GM12874 (cell line): ENCODE measurements at regions not wholly inside any gene's neighbourhood (a gene's known extent, or its start where the extent isn't known, plus 50 kb on each side); places are given as distances from the start of the nearest gene placed in this dataset.

Experiments
- TF ChIP-seq, protein P1 (sequence below): IDR thresholded peaks from 2 replicates; pipeline ENCODE4 v1.5.1; 2011; ENCODE audit warnings: low read depth, mild to moderate bottlenecking, control low read depth, low read length, moderate library complexity; ENCODE audit not compliant: insufficient read depth

GRCh38 chr16:35150805-35151312, 1691.4 kb downstream of the TP53TG3F start:
- TF ChIP-seq, protein P1, sequence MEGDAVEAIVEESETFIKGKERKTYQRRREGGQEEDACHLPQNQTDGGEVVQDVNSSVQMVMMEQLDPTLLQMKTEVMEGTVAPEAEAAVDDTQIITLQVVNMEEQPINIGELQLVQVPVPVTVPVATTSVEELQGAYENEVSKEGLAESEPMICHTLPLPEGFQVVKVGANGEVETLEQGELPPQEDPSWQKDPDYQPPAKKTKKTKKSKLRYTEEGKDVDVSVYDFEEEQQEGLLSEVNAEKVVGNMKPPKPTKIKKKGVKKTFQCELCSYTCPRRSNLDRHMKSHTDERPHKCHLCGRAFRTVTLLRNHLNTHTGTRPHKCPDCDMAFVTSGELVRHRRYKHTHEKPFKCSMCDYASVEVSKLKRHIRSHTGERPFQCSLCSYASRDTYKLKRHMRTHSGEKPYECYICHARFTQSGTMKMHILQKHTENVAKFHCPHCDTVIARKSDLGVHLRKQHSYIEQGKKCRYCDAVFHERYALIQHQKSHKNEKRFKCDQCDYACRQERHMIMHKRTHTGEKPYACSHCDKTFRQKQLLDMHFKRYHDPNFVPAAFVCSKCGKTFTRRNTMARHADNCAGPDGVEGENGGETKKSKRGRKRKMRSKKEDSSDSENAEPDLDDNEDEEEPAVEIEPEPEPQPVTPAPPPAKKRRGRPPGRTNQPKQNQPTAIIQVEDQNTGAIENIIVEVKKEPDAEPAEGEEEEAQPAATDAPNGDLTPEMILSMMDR: no peak

GRCh38 chr16:35152067-35152627, 1692.7 kb downstream of the TP53TG3F start:
- TF ChIP-seq, protein P1: no peak

DNA sequence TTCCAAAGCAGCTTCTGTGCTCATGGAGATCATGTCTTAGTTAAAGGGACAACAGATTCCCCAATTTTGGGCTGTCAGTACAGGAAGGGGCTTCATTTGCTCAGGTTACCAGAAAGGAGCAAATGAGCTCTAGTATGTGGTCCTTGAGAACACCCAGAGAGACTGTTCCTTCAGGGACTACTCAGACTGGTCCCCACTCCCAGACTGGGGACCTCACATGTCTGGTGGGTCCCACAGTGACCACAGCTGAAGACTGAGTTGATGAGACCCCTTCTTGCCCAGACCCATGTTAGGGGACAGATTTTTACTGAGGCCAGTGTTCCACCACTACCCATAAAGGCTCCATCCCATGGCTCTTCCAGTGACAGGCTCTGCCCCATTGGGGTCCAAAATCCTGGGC, 1695.2 kb downstream of the TP53TG3F start:
- TF ChIP-seq, protein P1: no peak

GRCh38 chr16:35170610-35171009, 1711.2 kb downstream of the TP53TG3F start:
- TF ChIP-seq, protein P1: no peak

DNA sequence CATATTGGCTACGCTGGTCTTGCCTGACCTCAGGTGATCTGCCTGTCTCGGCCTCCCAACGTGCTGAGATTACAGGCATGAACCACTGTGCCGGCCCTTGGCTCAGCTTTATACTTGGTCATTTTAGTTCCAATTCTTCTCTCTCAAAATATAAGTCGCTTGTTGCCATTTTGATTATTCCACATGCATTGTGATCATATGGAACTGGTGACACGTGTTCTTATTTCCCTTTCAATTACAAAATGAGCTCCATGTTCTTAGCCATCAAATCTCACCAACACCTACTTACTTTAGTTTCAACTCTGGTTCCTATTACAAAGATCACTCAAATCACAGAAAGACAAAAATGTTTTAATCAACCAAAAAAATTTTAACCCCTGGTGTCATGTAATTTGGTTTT, 1711.7 kb downstream of the TP53TG3F start:
- TF ChIP-seq, protein P1: no peak

- TF ChIP-seq, protein P1: no peak
Measured at GRCh38 chr16:35173295-35173694, 1713.9 kb downstream of the TP53TG3F start.

DNA sequence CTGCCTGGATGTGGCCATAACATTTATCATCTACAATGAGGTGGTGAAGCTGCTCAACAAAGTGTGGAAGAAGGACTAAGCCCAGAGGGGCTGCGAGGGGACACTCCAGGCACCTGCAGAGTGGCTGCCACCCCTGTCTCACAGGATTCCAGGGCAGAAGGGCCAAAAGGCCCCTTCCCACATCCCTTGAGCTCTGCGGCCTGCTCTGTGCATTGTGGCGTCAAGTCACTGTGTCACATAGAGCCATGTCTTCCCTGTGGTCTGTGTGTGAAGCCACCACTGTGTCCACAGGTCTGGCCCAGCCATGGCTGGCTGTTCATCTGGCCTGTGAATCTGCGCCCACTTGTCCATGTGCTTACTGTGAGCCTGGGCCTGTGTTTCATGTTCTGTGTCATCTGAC, 1714.6 kb downstream of the TP53TG3F start:
- TF ChIP-seq, protein P1: no peak
